Lower lobe of right lung (tissue), 2 donors: ENCODE measurements at regions not wholly inside any gene's neighbourhood (a gene's known extent, or its start where the extent isn't known, plus 50 kb on each side); places are given as distances from the start of the nearest gene placed in this dataset.

ENCODE experiments used
- ATAC-seq, 2 donors: fragments of 200-7000 bp; cut with Tn5 transposase; one replicate each; pipeline ENCODE4 v1.9.1; 2020 to 2022; ENCODE audit warnings: mild to moderate bottlenecking in 2 of 2, moderate library complexity in 2 of 2
- DNase-seq: peaks from one replicate; pipeline ENCODE4 v3.0.0-alpha.2; 2020
- H3K27ac ChIP-seq: fragments of 200-600 bp; one replicate; pipeline ENCODE4 v1.8.0; 2022
- H3K27me3 ChIP-seq: fragments of 200-600 bp; one replicate; pipeline ENCODE4 v1.8.0; 2022; ENCODE audit warnings: low read depth
- H3K36me3 ChIP-seq: fragments of 200-600 bp; one replicate; pipeline ENCODE4 v1.8.0; 2022; ENCODE audit warnings: mild to moderate bottlenecking
- H3K4me1 ChIP-seq: fragments of 200-600 bp; one replicate; pipeline ENCODE4 v1.8.0; 2022
- H3K4me3 ChIP-seq: fragments of 200-600 bp; one replicate; pipeline ENCODE4 v1.8.0; 2022; ENCODE audit warnings: mild to moderate bottlenecking
- H3K9me3 ChIP-seq: fragments of 200-600 bp; one replicate; pipeline ENCODE4 v1.8.0; 2022
- intact Hi-C: fragments of 100-400 bp; cut with DNase I; formaldehyde crosslinking; loops from one replicate; pipeline ENCODE4 v1.11.0; 2022
- TF ChIP-seq, protein P1 (sequence below): fragments of 200-600 bp; IDR thresholded peaks from one replicate; pipeline ENCODE4 v1.8.0; 2022; ENCODE audit warnings: antibody characterized with exemption, mild to moderate bottlenecking
- donor health status: DM: no; HTN: yes; CAD: no; lungs with severe emphysema.

DNA sequence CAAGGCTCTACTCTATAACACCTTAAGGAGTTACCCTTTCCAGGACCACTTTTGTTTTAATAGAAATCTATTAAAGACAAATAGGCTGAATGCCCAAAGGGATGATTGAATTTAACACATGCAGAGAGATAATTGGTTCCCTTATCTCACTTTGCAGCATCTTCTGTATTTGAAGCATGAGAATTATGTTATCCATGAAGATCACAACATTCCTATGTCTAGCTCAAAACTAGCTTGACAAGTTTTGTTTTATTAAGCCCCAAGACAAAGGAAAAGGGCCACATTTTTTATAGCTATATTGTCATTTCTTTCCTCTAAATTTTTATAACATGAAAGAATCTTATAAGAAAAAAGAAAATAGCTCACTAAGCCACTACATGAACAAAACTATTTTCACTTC, 57.9 kb upstream of the FTMT start:
- TF ChIP-seq, protein P1, sequence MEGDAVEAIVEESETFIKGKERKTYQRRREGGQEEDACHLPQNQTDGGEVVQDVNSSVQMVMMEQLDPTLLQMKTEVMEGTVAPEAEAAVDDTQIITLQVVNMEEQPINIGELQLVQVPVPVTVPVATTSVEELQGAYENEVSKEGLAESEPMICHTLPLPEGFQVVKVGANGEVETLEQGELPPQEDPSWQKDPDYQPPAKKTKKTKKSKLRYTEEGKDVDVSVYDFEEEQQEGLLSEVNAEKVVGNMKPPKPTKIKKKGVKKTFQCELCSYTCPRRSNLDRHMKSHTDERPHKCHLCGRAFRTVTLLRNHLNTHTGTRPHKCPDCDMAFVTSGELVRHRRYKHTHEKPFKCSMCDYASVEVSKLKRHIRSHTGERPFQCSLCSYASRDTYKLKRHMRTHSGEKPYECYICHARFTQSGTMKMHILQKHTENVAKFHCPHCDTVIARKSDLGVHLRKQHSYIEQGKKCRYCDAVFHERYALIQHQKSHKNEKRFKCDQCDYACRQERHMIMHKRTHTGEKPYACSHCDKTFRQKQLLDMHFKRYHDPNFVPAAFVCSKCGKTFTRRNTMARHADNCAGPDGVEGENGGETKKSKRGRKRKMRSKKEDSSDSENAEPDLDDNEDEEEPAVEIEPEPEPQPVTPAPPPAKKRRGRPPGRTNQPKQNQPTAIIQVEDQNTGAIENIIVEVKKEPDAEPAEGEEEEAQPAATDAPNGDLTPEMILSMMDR: no peak
- no peak for DNase-seq

DNA sequence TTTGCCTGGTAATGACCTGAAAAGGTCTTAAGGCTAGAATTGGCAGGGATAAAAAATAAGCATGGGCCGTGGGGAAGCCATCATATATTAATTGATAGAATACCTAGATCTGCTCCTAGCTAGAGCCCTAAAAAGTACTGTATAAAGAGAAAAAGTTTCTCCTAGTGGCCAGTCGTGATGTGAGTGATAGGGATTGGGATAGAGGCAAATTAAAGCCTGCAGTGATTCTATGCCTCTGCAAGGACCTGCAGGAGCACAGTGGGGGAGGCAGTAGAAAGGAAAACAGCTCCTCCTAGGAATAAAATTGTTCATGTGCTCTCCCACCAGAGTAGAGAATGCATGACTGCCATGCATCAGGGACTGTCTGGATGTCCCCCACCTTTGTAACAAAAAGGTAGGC, 56.2 kb upstream of the FTMT start:
- H3K27ac ChIP-seq: no peak overlapping the region
- no peaks in the 10 kb centered on the region for H3K9me3 ChIP-seq
- DNase-seq: no peak
- TF ChIP-seq, protein P1: no peak
- H3K27me3 ChIP-seq: no peaks in the 10 kb centered on the region
- H3K36me3 ChIP-seq: no peaks in the 10 kb centered on the region
- ATAC-seq: no peak
- intact Hi-C loops: no loop called here
- H3K4me1 ChIP-seq: no peaks in the 10 kb centered on the region
- H3K4me3 ChIP-seq: no peak overlapping the region

More for the DNA sequence above, 57.9 kb upstream of the FTMT start:
- no peaks in the 10 kb centered on the region for H3K27me3 ChIP-seq
- H3K9me3 ChIP-seq: no peaks in the 10 kb centered on the region
- intact Hi-C loops: no loop called here
- no peaks in the 10 kb centered on the region for H3K36me3 ChIP-seq
- no peaks in the 10 kb centered on the region for H3K4me1 ChIP-seq
- no peak overlapping the region for H3K4me3 ChIP-seq
- ATAC-seq: no peak
- H3K27ac ChIP-seq: no peak overlapping the region

DNA sequence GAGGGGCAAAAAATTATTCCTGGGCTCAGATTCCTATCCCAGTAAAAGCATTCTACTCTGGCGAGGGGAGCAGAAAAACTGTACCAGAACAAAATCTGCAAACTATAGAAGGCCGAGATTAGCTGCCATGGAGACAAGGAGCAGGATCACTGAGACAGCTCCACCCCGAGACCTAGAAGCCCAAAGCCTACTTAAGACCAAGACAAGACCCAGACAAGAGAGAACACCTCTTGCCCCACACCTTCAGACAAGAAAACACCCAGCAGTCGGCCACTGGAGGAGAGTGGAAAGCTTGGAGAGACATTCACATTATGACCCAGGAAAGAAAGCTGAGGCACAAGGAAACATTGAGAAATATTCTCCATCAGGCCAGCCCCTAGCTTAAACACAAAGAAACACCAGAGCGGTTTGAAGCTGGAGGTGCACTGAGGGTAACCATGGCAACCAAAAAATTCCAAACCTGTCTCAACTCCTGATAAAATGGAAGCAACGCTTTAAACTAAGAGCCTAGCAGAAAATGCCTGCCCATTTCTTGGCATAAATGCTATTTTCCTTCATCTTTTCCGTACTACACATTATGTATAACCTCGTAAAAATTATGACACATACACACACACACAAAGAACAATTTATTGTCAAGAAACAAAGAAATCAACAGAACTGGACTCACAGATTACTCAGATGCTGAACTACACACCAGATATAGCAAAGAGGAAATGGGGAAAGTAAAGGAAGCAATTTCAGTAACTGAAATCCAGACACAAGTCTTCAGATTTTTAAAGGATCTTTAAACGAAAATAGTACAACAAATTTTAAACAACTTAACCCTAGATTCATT, 53.8 kb upstream of the FTMT start:
- Histone ChIP-seq H3K27me3 (no peaks in the 10 kb centered on the region), H3K27ac (no peak overlapping the region), H3K9me3 (no peaks in the 10 kb centered on the region), H3K4me3 (no peak overlapping the region), H3K36me3 (no peaks in the 10 kb centered on the region), H3K4me1 (no peaks in the 10 kb centered on the region)
- ATAC-seq (no peak), DNase-seq (no peak)
- intact Hi-C loops: no loop called here
- TF ChIP-seq, protein P1: no peak
